GM19240 (cell line): ENCODE measurements at regions not wholly inside any gene's neighbourhood (a gene's known extent, or its start where the extent isn't known, plus 50 kb on each side); places are given as distances from the start of the nearest gene placed in this dataset.
"Not testable (repeated sequence)": the region's sequence is repeated elsewhere in the genome, so short reads cannot be mapped to it uniquely, and the experiment has no call there.

Experiments
- DNase-seq: peaks from one replicate; pipeline ENCODE4 v3.0.0; 2011; ENCODE audit warnings: low spot score; ENCODE audit not compliant: insufficient read length

DNA sequence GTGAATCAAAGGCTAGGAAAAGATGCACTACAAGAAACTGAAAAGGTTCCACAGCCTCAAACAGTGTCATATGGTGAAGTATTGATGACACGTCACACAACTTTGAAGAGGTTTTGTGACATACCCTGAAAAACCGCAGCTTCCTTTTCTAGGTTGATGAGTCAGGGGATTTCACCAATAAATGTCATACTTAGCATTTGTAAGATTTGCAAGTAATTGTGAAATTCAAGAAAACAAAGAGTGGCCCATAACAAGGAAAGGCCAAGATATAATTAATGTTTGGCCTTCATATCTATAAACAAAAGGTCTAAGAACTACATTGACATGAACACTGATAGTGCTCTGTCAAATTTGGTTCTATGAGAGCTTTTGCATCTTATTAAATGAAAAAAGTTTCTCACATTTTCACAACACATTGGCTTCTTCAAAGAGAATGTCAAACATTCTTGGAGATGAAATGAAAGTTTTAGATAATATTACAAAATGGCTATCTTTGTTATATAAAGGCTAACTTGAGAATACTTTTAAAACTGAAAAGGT lies 62.0 kb upstream of the NAMPT start:
- no peak for DNase-seq

DNA sequence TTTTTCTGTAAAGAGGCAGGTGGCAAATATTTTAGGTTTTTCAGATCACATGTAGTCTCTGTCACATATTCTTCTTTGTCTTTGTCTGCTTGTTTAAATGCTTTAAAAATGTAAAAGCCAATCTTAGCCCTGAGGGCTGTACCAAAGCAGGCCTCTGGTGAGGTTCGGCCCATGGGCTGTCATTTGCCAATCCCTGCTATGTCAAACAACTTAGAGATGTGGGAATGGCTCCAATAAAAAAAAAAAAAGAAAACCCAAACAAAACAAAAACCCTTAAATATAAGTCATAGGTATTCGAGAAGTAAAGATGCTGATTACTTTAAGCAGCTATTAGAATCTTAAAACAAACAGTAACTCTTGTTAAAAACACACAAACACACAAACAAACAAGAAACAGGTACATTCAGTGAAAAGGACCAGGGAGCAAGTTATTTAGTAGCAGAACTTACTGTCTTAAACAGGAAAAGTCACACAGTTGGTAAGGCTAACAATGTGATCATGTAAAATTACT lies 61.4 kb upstream of the NAMPT start:
- no peak for DNase-seq

DNA sequence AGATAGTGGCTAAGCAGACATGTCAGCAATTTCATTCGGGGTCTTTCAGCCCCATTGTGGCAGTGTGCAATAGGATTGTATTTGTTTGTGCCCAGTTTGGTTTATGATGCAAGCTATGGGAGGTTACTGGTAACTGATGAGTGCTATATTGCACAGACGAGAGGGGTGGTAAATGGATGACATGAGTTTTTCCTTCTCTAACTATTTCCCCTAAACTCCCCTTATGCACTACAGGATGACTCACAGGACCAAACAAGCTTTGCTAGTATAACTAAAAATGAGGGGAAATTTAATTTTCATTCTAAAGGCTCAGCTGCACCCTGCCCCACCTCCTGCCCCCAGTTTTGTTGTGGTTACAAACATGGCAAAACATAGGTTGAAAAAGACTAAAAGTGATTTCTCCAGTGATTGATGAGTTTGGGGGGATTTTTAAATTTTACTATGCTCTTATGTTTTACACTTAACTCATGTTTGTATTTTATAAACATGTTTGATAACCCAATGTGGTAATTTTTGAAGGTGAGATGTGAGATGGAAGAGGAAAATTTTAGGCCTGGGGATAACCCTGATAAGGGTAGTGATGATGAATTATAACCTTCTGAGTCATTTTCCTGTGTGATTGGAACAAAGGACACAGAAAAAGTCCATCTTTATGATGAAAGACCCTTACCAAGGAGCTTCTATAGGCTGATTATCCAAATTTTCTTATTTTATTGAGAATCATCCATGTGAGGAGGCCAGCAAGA lies 60.8 kb upstream of the NAMPT start:
- DNase-seq, result no peak

DNA sequence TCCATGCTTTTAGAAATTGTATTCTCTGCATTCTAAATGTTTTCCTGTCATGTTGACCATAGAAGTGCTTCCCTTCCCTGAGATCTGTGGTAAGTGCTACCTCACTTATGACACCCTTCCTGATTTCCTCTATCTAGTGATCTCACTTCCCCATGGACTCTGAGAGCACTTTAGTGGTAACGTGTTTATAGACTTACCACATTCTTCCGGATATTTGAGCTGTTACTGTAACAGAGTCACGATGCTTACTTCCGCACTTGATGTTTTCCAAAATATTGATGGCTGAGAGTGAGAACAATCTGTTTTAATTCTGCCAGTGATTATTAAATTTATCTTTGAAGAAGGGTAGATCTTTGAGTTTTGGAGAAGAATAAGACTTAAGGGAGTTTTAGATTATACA lies 60.1 kb upstream of the NAMPT start:
- no peak for DNase-seq

DNA sequence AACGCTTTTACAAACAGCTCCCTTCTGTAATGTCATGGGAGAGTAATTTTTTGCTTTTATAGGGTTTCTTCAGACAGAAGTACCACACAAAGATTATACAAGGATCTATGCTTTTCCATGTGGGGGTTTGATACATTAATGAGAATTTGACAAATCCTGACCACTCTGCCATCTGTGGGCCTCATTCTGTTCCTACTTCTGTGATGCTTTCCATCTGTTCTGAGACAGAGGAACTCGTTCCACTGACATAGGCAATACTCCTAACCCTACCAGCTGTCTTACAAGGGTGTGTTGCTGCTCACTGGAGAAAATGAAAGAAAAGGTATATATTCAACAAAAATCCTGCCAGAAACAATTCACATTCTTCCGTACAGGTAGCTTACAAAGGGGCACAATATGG lies 59.4 kb upstream of the NAMPT start:
- DNase-seq, result no peak

DNA sequence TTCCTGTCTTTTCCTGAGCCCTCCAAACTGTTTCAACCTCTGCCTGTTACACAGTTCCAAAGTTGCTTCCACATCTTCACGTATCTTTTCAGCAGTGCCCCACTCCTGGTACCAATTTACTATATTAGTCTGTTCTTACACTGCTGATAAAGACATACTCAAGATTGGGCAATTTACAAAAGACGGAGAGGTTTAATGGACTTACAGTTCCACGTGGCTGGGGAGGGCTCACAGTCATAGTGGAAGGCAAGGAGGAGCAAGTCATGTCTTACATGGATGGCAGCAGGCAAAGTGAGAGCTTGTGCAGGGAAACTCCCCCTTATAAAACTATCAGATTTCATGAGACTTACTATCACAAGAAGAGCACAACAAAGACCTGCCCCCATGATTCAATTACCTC lies 57.3 kb upstream of the NAMPT start:
- not testable (repeated sequence) for DNase-seq

DNA sequence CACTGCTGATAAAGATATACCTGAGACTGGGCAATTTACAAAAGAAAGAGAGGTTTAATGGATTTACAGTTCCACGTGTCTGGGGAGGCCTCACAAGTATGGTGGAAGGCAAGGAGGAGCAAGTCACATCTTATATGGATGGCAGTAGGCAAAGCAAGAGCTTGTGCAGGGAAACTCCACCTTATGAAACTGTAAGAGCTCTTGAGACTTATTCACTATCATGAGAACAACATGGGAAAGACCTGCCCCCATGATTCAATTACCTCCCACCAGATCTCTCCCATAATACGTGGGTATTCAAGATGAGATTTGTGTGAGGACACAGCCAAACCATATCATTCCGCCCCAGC lies 55.4 kb upstream of the NAMPT start:
- not testable (repeated sequence) for DNase-seq

DNA sequence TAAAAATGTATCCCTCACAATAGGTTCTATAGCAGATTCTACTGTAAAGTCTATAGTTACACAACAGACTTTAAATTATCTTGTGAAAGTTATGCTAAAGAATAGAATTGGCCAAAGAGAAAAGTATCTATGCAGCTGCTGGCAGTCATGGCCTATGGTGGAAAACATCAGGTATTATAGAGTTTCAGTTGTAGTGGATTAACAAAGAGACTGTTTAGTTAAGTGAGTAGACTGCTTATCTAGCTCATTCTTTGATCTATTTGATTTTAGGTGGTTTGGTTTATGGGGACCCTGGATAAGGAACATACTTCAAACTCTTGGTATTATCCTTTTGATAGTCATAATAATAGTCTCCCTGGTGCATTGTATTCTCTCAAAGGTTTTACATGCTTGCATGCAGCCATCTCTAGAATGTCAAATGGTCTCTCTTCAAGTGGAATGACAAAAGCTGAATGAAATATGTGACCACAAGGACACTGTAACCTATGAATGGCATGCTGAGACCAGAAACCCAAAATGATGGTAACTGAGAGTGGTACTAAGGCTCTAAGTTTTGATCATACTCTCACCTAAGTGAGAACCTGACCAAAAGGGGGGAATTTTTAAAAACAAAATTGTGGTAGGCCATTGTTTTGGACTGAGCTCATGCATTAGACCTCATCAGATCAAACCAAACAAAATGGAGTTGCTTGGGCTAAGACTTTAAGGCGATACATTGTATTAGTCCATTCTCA lies 54.9 kb upstream of the NAMPT start:
- DNase-seq, result no peak

DNA sequence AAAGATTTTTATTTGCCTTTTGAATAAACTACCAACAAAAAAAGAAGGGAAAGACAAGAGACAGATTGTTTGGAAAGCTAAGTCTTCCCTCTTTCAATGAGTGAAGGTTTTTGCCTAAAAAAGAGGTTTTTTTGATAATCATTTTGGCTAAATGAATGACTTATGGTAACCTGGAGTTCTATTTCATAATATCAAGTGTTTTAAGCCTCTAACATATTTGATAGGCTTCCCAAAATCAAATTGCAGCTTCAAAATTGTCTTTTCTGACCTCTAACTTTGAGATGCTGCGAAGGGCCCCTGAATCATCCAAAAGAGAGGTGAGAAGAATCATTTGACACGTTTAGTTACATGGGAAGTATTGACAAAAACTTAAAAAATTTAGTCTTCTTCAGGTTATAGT lies 53.0 kb upstream of the NAMPT start:
- DNase-seq, result no peak

DNA sequence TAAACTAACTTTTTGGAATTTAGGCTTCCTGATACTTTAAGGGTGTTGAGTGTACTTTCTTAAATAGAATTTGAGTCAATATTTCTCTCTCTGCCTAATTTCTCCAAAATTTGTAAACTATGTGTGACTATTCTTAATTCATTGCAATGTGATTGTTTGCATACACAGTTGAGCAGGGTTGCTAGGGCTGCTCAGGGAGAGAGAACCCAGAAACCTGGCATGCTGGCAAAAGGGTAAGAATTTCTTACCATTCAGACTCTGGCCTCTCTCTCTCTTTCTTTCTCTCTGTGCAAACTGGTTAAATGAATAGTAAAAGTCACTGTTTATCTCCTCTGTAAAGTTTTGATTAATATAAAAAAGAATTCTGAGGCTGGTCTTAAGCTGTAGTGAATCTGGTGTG lies 51.0 kb upstream of the NAMPT start:
- DNase-seq, result no peak
